ENCODE measurements at regions not wholly inside any gene's neighbourhood (a gene's known extent, or its start where the extent isn't known, plus 50 kb on each side); places are given as distances from the start of the nearest gene placed in this dataset.

- TF ChIP-seq CTCF (IDR thresholded peaks at IDR 0.05) (no peak), EP300 (IDR thresholded peaks at IDR 0.05) (no peak)
These were observed 535.8 kb downstream of the TBC1D22A start for GRCh38 chr22:47298017-47298785.

Measured in tibial nerve (tissue), 4 donors.